ENCODE measurements at regions not wholly inside any gene's neighbourhood (a gene's known extent, or its start where the extent isn't known, plus 50 kb on each side); places are given as distances from the start of the nearest gene placed in this dataset.

DNA sequence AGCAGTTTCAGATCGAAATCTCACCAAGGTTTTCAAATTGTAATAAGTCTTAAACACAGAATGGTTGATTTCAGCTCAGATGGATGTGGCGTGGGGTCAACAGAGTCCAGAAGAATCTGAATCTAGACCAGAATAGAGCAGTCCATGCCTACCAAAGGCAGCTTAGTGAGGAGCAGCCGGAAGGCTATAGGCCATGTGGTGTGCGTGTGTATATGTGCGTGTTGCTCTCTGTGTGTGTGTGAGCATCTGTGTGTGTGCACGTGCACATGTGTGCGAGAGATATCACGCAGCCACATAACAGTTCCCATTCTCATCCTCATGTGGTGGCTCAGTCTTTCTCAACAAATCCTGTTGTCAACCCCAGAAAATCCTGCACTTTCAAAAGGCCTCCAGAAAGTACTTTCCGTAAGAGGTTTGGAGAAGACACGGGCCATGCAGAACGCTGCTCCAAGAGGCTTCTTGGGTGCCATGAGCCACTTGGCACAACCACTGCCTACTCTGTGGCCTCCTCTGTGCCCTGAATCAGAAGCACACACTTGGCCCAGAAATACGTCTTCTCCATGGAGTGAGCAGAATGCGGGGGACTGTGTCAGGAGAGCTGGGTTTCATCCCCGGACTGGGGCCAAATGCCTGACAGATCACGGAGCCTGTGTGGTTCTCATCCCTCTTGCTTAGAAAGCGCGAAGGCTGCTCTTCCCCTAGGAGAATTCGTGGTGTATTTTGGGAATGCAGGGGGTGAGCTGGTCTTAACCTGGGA lies 67.3 kb downstream of the ACKR3 start:
- TF ChIP-seq TEAD4 (IDR thresholded peaks at IDR 0.05) (no peak), CEBPB (IDR thresholded peaks at IDR 0.05) (no peak), FOXM1 (IDR thresholded peaks at IDR 0.05; ENCODE audit: borderline replicate concordance, low read depth) (no peak), YY1 (IDR thresholded peaks at IDR 0.05; ENCODE audit: low read depth) (no peak), TAF1 (IDR thresholded peaks at IDR 0.05; ENCODE audit: low read depth) (no peak), MAX (IDR thresholded peaks at IDR 0.05) (no peak), EP300 (IDR thresholded peaks at IDR 0.05; ENCODE audit: borderline replicate concordance) (no peak), TCF12 (IDR thresholded peaks at IDR 0.05; ENCODE audit: low read depth) (no peak), NFIC (IDR thresholded peaks at IDR 0.05) (no peak), CREB1 (IDR thresholded peaks at IDR 0.05; ENCODE audit: low read depth) (no peak), EGR1 (IDR thresholded peaks at IDR 0.05) (no peak), RAD21 (IDR thresholded peaks at IDR 0.05; ENCODE audit: low read depth) (no peak), USF1 (IDR thresholded peaks at IDR 0.05) (no peak), ZBTB7A (IDR thresholded peaks at IDR 0.05; ENCODE audit: low read depth) (no peak)
- TF ChIP-seq, protein P1, sequence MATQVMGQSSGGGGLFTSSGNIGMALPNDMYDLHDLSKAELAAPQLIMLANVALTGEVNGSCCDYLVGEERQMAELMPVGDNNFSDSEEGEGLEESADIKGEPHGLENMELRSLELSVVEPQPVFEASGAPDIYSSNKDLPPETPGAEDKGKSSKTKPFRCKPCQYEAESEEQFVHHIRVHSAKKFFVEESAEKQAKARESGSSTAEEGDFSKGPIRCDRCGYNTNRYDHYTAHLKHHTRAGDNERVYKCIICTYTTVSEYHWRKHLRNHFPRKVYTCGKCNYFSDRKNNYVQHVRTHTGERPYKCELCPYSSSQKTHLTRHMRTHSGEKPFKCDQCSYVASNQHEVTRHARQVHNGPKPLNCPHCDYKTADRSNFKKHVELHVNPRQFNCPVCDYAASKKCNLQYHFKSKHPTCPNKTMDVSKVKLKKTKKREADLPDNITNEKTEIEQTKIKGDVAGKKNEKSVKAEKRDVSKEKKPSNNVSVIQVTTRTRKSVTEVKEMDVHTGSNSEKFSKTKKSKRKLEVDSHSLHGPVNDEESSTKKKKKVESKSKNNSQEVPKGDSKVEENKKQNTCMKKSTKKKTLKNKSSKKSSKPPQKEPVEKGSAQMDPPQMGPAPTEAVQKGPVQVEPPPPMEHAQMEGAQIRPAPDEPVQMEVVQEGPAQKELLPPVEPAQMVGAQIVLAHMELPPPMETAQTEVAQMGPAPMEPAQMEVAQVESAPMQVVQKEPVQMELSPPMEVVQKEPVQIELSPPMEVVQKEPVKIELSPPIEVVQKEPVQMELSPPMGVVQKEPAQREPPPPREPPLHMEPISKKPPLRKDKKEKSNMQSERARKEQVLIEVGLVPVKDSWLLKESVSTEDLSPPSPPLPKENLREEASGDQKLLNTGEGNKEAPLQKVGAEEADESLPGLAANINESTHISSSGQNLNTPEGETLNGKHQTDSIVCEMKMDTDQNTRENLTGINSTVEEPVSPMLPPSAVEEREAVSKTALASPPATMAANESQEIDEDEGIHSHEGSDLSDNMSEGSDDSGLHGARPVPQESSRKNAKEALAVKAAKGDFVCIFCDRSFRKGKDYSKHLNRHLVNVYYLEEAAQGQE (IDR thresholded peaks at IDR 0.05; ENCODE audit: low read depth) = no peak

- no peak for TF ChIP-seq MAX (IDR thresholded peaks at IDR 0.05)
- TF ChIP-seq TAF1 (IDR thresholded peaks at IDR 0.05; ENCODE audit: low read depth) = no peak
- TF ChIP-seq USF1 (IDR thresholded peaks at IDR 0.05) = no peak
- TF ChIP-seq NFIC (IDR thresholded peaks at IDR 0.05) = no peak
- TF ChIP-seq RAD21 (IDR thresholded peaks at IDR 0.05; ENCODE audit: low read depth) = no peak
- no peak for TF ChIP-seq FOXM1 (IDR thresholded peaks at IDR 0.05; ENCODE audit: borderline replicate concordance, low read depth)
- TF ChIP-seq YY1 (IDR thresholded peaks at IDR 0.05; ENCODE audit: low read depth) = no peak
- TF ChIP-seq, protein P1 (IDR thresholded peaks at IDR 0.05; ENCODE audit: low read depth) = no peak
- TF ChIP-seq CREB1 (IDR thresholded peaks at IDR 0.05; ENCODE audit: low read depth) = no peak
- no peak for TF ChIP-seq TCF12 (IDR thresholded peaks at IDR 0.05; ENCODE audit: low read depth)
- no peak for TF ChIP-seq EP300 (IDR thresholded peaks at IDR 0.05; ENCODE audit: borderline replicate concordance)
- TF ChIP-seq ZBTB7A (IDR thresholded peaks at IDR 0.05; ENCODE audit: low read depth) = no peak
- no peak for TF ChIP-seq TEAD4 (IDR thresholded peaks at IDR 0.05)
- TF ChIP-seq EGR1 (IDR thresholded peaks at IDR 0.05) = no peak
These were observed 68.3 kb downstream of the ACKR3 start for GRCh38 chr2:236637686-236638569.

DNA sequence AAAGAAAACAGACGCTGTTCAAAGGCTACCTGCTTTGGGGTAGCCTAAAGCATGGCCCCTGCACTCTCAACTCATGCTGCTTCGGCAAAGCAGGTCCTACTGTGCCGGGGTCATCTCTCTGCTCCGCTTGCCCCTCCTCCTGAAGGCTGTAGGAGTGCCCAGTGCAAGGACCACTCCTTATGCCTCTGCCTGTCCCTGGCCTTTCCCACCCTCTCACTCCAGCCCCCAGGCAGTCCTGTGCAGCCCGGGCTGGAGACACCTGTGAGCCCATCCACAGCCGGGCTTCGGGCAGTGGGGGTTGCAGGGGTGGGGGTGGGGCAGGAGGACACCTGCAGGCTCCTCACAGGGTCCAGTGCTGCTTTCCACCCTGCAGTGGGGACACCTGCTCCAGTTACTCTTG lies 69.1 kb downstream of the ACKR3 start:
- TF ChIP-seq CEBPB (IDR thresholded peaks at IDR 0.05) (no peak), TCF12 (IDR thresholded peaks at IDR 0.05; ENCODE audit: low read depth) (no peak), FOXM1 (IDR thresholded peaks at IDR 0.05; ENCODE audit: borderline replicate concordance, low read depth) (no peak), USF1 (IDR thresholded peaks at IDR 0.05) (no peak), EP300 (IDR thresholded peaks at IDR 0.05; ENCODE audit: borderline replicate concordance) (no peak), EGR1 (IDR thresholded peaks at IDR 0.05) (no peak), TEAD4 (IDR thresholded peaks at IDR 0.05) (no peak), YY1 (IDR thresholded peaks at IDR 0.05; ENCODE audit: low read depth) (no peak), MAX (IDR thresholded peaks at IDR 0.05) (no peak), TAF1 (IDR thresholded peaks at IDR 0.05; ENCODE audit: low read depth) (no peak), NFIC (IDR thresholded peaks at IDR 0.05) (no peak), ZBTB7A (IDR thresholded peaks at IDR 0.05; ENCODE audit: low read depth) (no peak), CREB1 (IDR thresholded peaks at IDR 0.05; ENCODE audit: low read depth) (no peak), RAD21 (IDR thresholded peaks at IDR 0.05; ENCODE audit: low read depth) (no peak)
- TF ChIP-seq, protein P1 (IDR thresholded peaks at IDR 0.05; ENCODE audit: low read depth) = no peak

Measured in Ishikawa (cell line).